ENCODE measurements at regions not wholly inside any gene's neighbourhood (a gene's known extent, or its start where the extent isn't known, plus 50 kb on each side); places are given as distances from the start of the nearest gene placed in this dataset.

DNA sequence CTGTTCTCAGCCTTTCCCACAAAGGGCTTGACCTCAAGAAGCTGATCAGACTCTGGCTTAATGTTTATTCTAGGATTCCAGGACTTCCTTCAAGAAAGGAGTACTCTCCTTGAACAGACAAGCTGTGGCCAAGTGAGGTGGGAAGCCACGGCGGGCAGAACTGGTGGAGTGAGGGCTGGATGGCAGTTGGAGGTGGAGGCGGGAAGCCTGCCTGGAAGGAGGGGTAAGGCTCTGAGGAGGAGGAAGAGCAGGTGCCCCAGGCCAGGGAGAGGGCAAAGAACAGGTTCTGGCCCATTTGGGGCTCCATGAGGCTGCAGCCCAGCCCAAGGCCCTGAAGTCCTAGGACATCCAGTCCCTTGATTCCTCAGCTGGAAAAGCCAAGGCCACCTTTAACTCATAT lies 143.9 kb downstream of the CYP26B1 start:
- no peak for DNase-seq
- no peak for TF ChIP-seq POLR2A (IDR thresholded peaks at IDR 0.05; ENCODE audit: low read length)
- TF ChIP-seq GATA1 (IDR thresholded peaks at IDR 0.05; ENCODE audit: low read depth, low read length), result no peak

DNA sequence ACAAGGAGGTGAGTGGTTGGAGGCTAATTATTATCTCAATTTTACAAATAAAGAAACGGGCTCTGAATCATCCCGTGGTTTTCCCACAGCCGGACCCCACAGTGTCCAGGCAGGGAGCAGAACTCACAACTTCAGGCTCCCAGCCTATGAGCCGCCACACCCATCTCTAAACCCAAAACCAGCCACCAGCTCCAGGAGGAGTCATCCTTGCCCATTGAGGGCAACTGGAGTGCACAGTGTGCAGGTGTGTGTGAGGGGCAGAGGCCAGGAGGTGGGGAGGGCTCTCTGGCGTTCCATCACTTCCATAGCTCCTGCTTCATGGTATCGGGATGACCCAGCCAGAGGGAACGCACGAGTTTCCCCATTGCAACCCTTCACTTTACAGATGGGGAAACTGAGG lies 144.5 kb downstream of the CYP26B1 start:
- DNase-seq, result no peak
- TF ChIP-seq POLR2A (IDR thresholded peaks at IDR 0.05; ENCODE audit: low read length), result no peak
- no peak for TF ChIP-seq GATA1 (IDR thresholded peaks at IDR 0.05; ENCODE audit: low read depth, low read length)

DNA sequence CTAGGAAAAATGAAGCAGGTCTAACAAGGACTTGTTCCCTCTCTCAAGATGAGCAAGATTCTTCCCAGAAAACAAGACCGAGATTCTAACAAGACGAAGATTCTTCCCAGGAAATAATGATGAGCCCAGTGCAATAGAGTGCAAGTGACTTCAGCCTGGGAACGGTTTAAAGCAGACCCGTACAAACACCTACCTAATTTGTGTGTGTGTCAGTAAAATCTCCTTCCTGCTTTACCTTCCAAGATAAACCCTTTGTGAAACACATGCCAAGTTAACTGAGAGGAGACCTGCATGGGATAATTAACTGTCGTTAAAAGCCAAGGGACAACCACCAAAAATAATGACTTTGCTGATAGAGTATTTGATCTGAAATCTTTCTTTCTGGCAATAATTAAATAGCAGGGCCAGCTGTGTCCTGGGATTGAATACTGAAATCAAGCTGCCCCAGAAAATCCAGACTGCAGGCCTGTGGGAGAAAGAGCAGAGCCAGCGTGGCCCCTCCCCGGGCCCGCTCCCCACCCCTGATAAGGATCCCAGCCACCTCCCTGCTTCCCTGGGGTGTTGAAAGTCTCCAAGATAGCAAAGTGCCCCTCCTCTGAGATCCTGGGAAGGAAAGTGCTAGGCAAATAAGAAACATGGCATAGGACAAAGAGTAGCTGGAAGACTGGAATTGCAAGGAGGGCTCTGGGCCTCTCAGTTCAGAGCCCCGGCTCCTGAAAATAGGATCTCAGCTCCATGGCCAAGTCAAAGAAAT lies 145.5 kb downstream of the CYP26B1 start:
- no peak for DNase-seq
- TF ChIP-seq POLR2A (IDR thresholded peaks at IDR 0.05; ENCODE audit: low read length) (no peak), GATA1 (IDR thresholded peaks at IDR 0.05; ENCODE audit: low read depth, low read length) (no peak)

DNA sequence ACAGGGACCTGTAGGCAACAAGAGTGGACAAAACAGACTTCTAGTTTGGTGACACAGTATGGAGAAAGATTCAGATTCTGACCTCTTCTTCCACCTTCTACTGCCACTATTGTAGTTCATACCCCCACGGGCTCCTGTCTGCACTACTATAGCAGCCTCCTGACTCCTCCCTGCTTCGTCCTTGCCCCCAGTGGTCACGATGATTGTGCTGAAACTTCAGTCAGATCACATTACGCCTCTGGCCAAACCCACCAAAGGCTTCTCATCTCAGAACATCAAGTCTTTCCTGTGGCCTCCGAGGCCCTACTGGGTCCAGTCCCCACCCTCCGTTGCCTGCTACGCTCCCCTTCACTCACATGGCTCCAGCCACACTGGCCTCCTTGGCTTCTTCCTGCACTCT lies 147.6 kb downstream of the CYP26B1 start:
- DNase-seq, result no peak
- no peak for TF ChIP-seq GATA1 (IDR thresholded peaks at IDR 0.05; ENCODE audit: low read depth, low read length)

DNA sequence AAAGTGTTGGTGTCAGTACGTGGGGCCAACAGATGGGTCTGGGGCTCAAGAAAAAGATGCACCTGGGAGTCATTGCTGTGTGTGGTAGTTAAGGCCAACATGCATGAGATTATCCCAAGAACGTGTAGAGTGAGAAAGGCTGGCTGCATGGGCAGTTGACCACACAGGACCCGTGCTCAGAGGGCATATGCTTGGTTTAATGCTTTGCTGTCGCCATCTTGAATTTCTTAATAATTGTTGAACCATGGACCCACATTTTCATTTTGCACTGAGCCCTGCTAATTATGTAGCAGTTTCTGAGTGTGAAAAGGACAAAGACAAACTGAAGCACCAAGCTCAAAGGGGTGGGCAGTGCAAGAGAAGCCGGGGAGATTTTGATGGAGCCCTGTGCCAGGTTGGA lies 148.1 kb downstream of the CYP26B1 start:
- no peak for DNase-seq
- no peak for TF ChIP-seq GATA1 (IDR thresholded peaks at IDR 0.05; ENCODE audit: low read depth, low read length)
- no peak for TF ChIP-seq POLR2A (IDR thresholded peaks at IDR 0.05; ENCODE audit: low read length)

DNA sequence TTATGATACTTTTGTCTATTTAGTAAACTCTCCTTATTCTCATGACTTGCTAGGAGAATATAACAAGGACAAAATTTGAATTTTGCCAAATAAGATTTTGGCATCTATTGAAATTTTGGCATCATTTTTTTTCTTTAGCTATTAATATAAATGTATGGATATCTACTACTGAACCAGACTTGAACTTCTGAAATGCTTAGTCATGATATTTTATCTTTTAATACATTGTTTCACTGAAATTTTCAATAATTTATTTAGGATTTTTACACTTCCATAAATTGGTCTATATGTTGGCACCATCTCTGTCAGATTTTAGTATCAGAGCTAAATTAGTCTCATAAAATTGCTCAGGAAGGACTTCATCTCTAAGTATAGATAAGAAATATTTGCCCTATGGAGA lies 149.8 kb downstream of the CYP26B1 start:
- TF ChIP-seq GATA1 (IDR thresholded peaks at IDR 0.05; ENCODE audit: low read depth, low read length) (no peak), POLR2A (IDR thresholded peaks at IDR 0.05; ENCODE audit: low read length) (no peak)
- DNase-seq, result no peak

DNA sequence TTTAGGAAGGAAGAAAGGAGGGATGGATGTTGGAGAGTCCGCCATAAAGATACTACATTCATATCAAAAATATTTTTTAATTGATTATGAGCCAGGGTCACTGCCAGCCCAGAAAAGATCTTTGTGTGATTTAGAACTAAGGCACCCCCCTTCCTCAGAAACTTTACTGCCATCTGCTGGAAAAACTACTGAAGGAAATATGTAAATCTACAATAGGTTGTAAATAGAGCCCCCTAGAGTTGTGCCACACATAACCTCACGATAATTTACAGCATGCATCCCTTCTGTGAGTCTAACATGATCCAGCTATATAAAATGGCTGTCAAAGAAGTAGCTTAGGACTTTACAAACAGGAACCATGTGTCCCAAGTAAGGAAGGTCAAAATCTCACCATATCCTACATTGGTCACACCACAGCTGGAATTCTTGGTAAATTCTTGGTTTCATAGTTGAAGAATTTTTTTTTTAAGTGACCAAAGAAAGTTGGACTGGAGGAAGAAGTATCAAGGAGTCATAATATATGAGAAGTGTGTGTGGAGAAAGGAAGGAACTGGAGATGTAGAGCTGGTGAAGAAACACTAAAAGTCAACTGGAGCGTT lies 152.5 kb downstream of the CYP26B1 start:
- DNase-seq, result peak in 1 of 2 experiments; percentile 11
- TF ChIP-seq GATA1 (IDR thresholded peaks at IDR 0.05; ENCODE audit: low read depth, low read length), result no peak
- TF ChIP-seq POLR2A (IDR thresholded peaks at IDR 0.05; ENCODE audit: low read length), result no peak

DNA sequence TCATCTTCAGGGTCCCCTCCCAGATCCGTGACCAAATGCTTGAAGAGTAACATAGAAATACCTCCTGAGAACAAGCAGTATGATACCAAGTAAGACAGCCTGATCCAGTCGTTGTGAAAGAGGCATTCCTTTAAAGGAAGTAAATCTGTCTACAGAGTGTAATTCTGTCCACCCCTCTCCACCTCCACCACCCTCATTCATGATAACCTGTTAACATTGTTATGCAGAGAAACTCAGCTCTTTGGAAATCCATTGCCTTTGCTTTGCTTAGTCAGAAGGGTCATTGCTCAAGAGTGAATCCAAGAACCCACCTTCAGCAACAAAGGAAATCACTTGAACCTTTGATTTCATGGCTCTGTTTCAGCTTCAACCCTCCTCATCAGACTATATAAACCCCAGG lies 155.6 kb downstream of the CYP26B1 start:
- TF ChIP-seq POLR2A (IDR thresholded peaks at IDR 0.05; ENCODE audit: low read length) (no peak), GATA1 (IDR thresholded peaks at IDR 0.05; ENCODE audit: low read depth, low read length) (no peak)
- DNase-seq, result no peak

DNA sequence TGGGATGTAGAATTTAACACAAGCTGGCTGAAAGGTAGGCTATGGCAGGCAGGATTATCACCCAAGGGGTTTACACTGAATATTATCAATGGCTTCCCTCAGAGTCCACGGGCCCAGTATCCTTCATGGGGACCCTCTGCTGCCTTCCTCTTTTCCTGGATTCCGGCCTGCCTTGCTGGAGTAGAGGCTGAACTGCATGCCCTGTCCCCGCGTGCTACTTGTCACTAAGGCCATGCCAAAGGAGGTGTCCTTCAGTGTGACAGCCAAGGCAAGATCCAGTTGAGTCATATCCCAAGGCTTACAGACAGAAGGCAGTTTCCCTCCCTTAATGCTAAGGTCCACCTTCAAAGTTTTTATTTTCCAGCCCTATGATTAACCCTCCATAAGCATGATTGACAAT lies 156.3 kb downstream of the CYP26B1 start:
- TF ChIP-seq POLR2A (IDR thresholded peaks at IDR 0.05; ENCODE audit: low read length), result no peak
- no peak for TF ChIP-seq GATA1 (IDR thresholded peaks at IDR 0.05; ENCODE audit: low read depth, low read length)
- DNase-seq, result no peak

DNA sequence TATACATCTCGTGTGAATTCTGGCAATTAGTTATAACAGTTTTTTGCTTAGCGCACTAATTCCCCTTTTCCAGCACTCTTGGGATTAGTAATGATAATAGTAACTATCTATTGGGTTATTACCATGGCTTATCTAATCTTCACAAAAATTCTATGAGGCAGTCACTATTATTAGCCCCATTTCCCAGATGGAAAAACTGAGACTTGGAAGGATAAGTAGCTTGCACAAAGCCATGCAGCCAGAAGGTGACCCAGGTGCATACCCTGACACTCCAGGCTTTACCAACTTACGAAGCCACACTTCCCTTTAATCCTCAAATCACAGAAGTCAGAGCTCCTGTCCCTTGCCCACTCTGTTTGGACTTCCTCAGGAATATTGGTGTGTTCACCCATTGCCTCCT lies 156.8 kb downstream of the CYP26B1 start:
- no peak for DNase-seq
- TF ChIP-seq GATA1 (IDR thresholded peaks at IDR 0.05; ENCODE audit: low read depth, low read length) (no peak), POLR2A (IDR thresholded peaks at IDR 0.05; ENCODE audit: low read length) (no peak)

DNA sequence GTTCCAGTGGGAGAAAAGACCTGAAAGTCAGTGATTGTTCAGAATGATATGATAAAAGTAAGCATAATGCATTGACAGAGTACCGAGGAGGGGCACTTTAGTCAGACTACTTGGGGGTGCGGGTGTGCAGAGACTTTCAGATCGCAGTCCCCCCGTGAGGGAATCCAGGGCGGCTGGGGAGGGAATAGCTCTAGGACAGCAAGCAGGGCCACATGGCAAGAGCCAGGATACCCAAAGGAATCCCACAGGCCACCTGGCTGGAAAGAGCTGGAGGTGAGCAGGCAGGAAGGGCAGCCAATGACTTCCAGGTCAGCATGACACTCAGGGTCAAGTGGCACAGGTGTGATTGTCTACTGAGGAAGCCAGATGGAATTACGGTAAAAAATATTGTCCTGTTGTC lies 157.5 kb downstream of the CYP26B1 start:
- DNase-seq, result no peak
- TF ChIP-seq POLR2A (IDR thresholded peaks at IDR 0.05; ENCODE audit: low read length), result no peak
- TF ChIP-seq GATA1 (IDR thresholded peaks at IDR 0.05; ENCODE audit: low read depth, low read length), result no peak

DNA sequence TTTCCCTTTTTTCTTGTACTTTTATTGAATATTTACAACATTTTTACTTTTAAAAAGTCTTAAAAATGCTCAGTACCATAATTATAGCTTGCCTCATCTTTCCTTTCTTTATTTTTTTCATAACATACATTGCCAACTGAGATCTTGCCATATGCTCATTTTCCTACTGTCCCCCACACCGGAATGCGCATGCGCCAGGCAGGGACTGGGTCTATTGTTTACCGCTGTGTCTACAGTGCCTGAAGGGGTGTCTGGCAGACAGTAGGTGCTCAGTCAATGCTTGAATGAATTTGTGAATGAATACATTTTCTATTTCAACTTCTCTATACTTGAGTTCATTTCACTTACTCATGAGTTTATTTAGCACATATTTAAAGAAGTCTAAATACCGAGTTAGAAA lies 158.0 kb downstream of the CYP26B1 start:
- TF ChIP-seq GATA1 (IDR thresholded peaks at IDR 0.05; ENCODE audit: low read depth, low read length) (no peak), POLR2A (IDR thresholded peaks at IDR 0.05; ENCODE audit: low read length) (no peak)
- DNase-seq, result no peak

DNA sequence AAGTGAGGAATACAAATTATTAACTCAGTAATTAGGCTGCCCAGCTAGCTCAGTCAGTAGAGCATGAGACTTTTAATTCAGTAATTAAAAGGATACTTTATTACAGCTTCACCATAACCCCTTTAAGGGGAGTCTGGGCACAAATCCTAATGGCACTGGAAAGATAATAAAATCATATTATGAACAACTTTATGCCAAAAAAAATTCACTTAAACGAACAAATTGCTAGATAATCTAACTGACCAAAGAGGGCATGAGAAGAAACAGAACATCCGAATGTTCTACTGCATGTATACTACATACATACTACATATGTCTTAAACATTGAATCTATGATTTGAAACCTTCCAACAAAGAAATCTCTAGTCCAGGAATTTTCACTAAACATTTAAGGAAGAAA lies 159.5 kb downstream of the CYP26B1 start:
- TF ChIP-seq GATA1 (IDR thresholded peaks at IDR 0.05; ENCODE audit: low read depth, low read length), result no peak
- TF ChIP-seq POLR2A (IDR thresholded peaks at IDR 0.05; ENCODE audit: low read length), result no peak
- no peak for DNase-seq

DNA sequence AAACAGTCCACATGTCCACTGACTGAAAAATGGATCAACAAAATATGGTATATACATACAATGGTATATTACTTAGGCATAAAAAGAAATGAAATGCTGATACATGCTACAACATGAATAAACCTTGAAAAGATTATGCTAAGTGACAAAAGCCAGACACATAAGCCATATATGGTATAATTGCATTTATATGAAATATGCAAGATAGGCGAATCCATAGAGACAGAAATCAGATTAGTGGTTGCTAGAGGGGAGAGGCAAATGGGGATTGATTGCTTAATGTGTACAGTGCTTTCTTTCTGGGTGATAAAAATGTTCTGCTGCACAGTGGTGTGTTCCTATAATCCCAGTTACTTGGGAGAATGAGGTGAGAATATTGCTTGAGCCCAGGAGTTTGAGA lies 171.0 kb downstream of the CYP26B1 start:
- no peak for DNase-seq
- TF ChIP-seq POLR2A (IDR thresholded peaks at IDR 0.05; ENCODE audit: low read length) (no peak), GATA1 (IDR thresholded peaks at IDR 0.05; ENCODE audit: low read depth, low read length) (no peak)

DNA sequence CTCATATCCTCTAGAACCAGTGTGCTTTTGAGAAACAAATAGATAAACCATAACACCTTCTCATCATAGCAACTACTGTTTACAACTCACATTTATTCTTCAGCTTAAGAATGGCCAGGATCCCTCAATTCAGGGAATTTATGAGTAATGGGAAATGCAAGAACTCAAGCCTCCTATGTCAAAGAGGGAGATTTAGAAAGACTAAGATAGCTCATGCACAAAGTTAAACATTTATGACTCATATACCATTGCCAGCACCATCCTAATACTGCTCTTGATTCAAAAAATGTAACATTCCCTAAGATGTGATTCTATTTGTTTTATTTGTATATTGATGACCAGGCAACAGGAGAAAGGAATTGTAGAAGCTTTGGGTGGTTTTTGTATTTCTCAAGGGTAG lies 172.8 kb downstream of the CYP26B1 start:
- TF ChIP-seq GATA1 (IDR thresholded peaks at IDR 0.05; ENCODE audit: low read depth, low read length) (no peak), POLR2A (IDR thresholded peaks at IDR 0.05; ENCODE audit: low read length) (no peak)

More for the DNA sequence above, 172.8 kb downstream of the CYP26B1 start:
- no peak for DNase-seq
